MCF 10A (cell line): ENCODE measurements at regions not wholly inside any gene's neighbourhood (a gene's known extent, or its start where the extent isn't known, plus 50 kb on each side); places are given as distances from the start of the nearest gene placed in this dataset.

Experiments
- BruUV-seq: library from RNA; stranded (reverse); fragments of 400-500 nt; replicated peaks from 2 replicates; lab custom pipeline; 2021; lab: Mats Ljungman, UMichigan
- CTCF ChIA-PET: fragments of 300-600 bp; sonication (Branson Sonifier 250); formaldehyde crosslinking; extraction: SDS; loops from one replicate; lab custom pipeline; 2021; ENCODE audit warnings: antibody characterized with exemption, inconsistent platforms; lab: Yijun Ruan, JAX
- POLR2A ChIA-PET: fragments of 300-600, 350-650 bp; sonication (Branson Sonifier 250); formaldehyde crosslinking; extraction: SDS; loops from one replicate; lab custom pipeline; 2020; ENCODE audit warnings: antibody characterized with exemption, inconsistent platforms; lab: Yijun Ruan, JAX
- DNase-seq: peaks from one replicate; pipeline ENCODE4 v3.0.0-alpha.2; 2018; ENCODE audit not compliant: unreplicated experiment
- H3K27ac Mint-ChIP-seq: one replicate; pipeline ENCODE4 v1.8.0; 2022; ENCODE audit warnings: mild to moderate bottlenecking, low read depth, mixed read lengths; ENCODE audit not compliant: unreplicated experiment
- H3K27me3 Mint-ChIP-seq: one replicate; pipeline ENCODE4 v1.8.0; 2022; ENCODE audit warnings: mixed read lengths; ENCODE audit not compliant: insufficient read depth, unreplicated experiment
- H3K36me3 Mint-ChIP-seq: one replicate; pipeline ENCODE4 v1.8.0; 2022; ENCODE audit warnings: mild to moderate bottlenecking, moderate library complexity, mixed read lengths; ENCODE audit not compliant: insufficient read depth, unreplicated experiment
- H3K4me1 Mint-ChIP-seq: one replicate; pipeline ENCODE4 v1.8.0; 2022; ENCODE audit warnings: mixed read lengths; ENCODE audit not compliant: insufficient read depth, unreplicated experiment
- H3K4me3 Mint-ChIP-seq: one replicate; pipeline ENCODE4 v1.8.0; 2022; ENCODE audit warnings: mild to moderate bottlenecking, moderate library complexity, mixed read lengths; ENCODE audit not compliant: unreplicated experiment
- H3K9me3 Mint-ChIP-seq: one replicate; pipeline ENCODE4 v1.8.0; 2022; ENCODE audit warnings: mixed read lengths; ENCODE audit not compliant: unreplicated experiment
- CTCF ChIP-seq: fragments of 200-600 bp; IDR thresholded peaks from one replicate; pipeline ENCODE4 v1.8.0; 2022; ENCODE audit warnings: antibody characterized with exemption, mild to moderate bottlenecking; ENCODE audit not compliant: unreplicated experiment
- intact Hi-C: fragments of 100-400 bp; cut with micrococcal nuclease; formaldehyde crosslinking; loops from 2 replicates; pipeline ENCODE4 v1.14.1; 2022

GRCh38 chr6:102216232-102216631 lies 822.7 kb downstream of the GRIK2 start:
- DNase-seq, result no peak
- H3K4me3 Mint-ChIP-seq, result no peak overlapping the region
- intact Hi-C loops, result no loop called here
- ChIA-PET CTCF (interaction anchor here (0.6 to 0.9 kb wide), 2 partner anchors 10 to 80 kb away, joined by 3 read pairs; no protein-coding TSS in a partner anchor), POLR2A (no interaction called here)
- H3K36me3 Mint-ChIP-seq, result no peaks in the 10 kb centered on the region
- no peaks in the 10 kb centered on the region for H3K9me3 Mint-ChIP-seq
- H3K27me3 Mint-ChIP-seq, result no peaks in the 10 kb centered on the region
- H3K4me1 Mint-ChIP-seq, result no peaks in the 10 kb centered on the region
- H3K27ac Mint-ChIP-seq, result no peak overlapping the region
- no peak for TF ChIP-seq CTCF
- no TSS peak for BruUV-seq

- no TSS peak for BruUV-seq
- no peak overlapping the region for H3K4me3 Mint-ChIP-seq
- H3K27ac Mint-ChIP-seq, result no peak overlapping the region
- no peaks in the 10 kb centered on the region for H3K36me3 Mint-ChIP-seq
- DNase-seq, result no peak
- H3K4me1 Mint-ChIP-seq, result no peaks in the 10 kb centered on the region
- ChIA-PET CTCF (interaction anchor here (0.6 kb wide), 1 partner anchor 114 kb away, joined by 5 read pairs; no protein-coding TSS in a partner anchor), POLR2A (no interaction called here)
- no peaks in the 10 kb centered on the region for H3K27me3 Mint-ChIP-seq
- intact Hi-C loops, result no loop called here
- no peak for TF ChIP-seq CTCF
- H3K9me3 Mint-ChIP-seq, result no peaks in the 10 kb centered on the region
These were observed 830.4 kb downstream of the GRIK2 start for GRCh38 chr6:102223942-102224341.

- no peak overlapping the region for H3K27ac Mint-ChIP-seq
- intact Hi-C loops, result no loop called here
- no peaks in the 10 kb centered on the region for H3K4me1 Mint-ChIP-seq
- no peak for DNase-seq
- BruUV-seq, result no TSS peak
- no peak overlapping the region for H3K4me3 Mint-ChIP-seq
- POLR2A ChIA-PET, result no interaction called here
- CTCF ChIA-PET, result no interaction called here
- TF ChIP-seq CTCF, result no peak
- H3K9me3 Mint-ChIP-seq, result peaks cover 13% of the 10 kb centered on the region
- no peaks in the 10 kb centered on the region for H3K27me3 Mint-ChIP-seq
- no peaks in the 10 kb centered on the region for H3K36me3 Mint-ChIP-seq
These were observed 835.8 kb downstream of the GRIK2 start for GRCh38 chr6:102229271-102229670.
